IMR-90 (cell line): ENCODE measurements at regions not wholly inside any gene's neighbourhood (a gene's known extent, or its start where the extent isn't known, plus 50 kb on each side); places are given as distances from the start of the nearest gene placed in this dataset.

Experiments used
- ATAC-seq: fragments of 200-7000 bp; cut with Tn5 transposase; 2 replicates; pipeline ENCODE4 v1.9.1; 2020; ENCODE audit warnings: low read depth, mild to moderate bottlenecking, moderate library complexity
- BruUV-seq: library from RNA; stranded (reverse); fragments of 400-500 nt; replicated peaks from 2 replicates; lab custom pipeline; 2021; lab: Mats Ljungman, UMichigan
- CTCF ChIA-PET: fragments of 300-600 bp; formaldehyde crosslinking; extraction: SDS; loops from one replicate; lab custom pipeline; 2021; ENCODE audit warnings: antibody characterized with exemption; lab: Yijun Ruan, JAX
- POLR2A ChIA-PET: fragments of 300-600 bp; sonication (Branson Sonifier 250); formaldehyde crosslinking; loops from one replicate; lab custom pipeline; 2022; ENCODE audit warnings: antibody characterized with exemption; ENCODE audit not compliant: unreplicated experiment; lab: Charles Lee
- DNase-seq: peaks from one replicate; pipeline ENCODE4 v3.0.0; 2013
- H2AFZ ChIP-seq: replicated peaks from 2 replicates; pipeline ENCODE3; 2013; ENCODE audit warnings: low read length, mild to moderate bottlenecking; ENCODE audit not compliant: poor library complexity
- H2AK5ac ChIP-seq: 2 replicates; pipeline ENCODE4 v1.6.1; 2013; ENCODE audit warnings: low read depth, low read length, inconsistent platforms
- H2AK9ac ChIP-seq: replicated peaks from 2 replicates; pipeline ENCODE3; 2013; ENCODE audit warnings: mild to moderate bottlenecking, low read depth, low read length, moderate library complexity; ENCODE audit not compliant: poor library complexity
- H2BK120ac ChIP-seq: 2 replicates; pipeline ENCODE4 v1.6.1; 2013; ENCODE audit warnings: low read depth, low read length, inconsistent platforms
- H2BK15ac ChIP-seq: 3 replicates; pipeline ENCODE4 v1.6.1; 2013; ENCODE audit warnings: low read depth, low read length, inconsistent platforms
- H2BK20ac ChIP-seq: 2 replicates; pipeline ENCODE4 v1.6.1; 2013; ENCODE audit warnings: low read depth, mild to moderate bottlenecking, inconsistent platforms, low read length, moderate library complexity
- H2BK5ac ChIP-seq: 2 replicates; pipeline ENCODE4 v1.6.1; 2013; ENCODE audit warnings: mild to moderate bottlenecking, low read depth, low read length, inconsistent platforms; ENCODE audit not compliant: poor library complexity, severe bottlenecking
- H3K14ac ChIP-seq: replicated peaks from 2 replicates; pipeline ENCODE4 v1.6.1; 2013; ENCODE audit warnings: low read depth, low read length, inconsistent platforms
- H3K18ac ChIP-seq: 2 replicates; pipeline ENCODE4 v1.6.1; 2013; ENCODE audit warnings: low read depth, low read length, control low read depth
- H3K23ac ChIP-seq: 2 replicates; pipeline ENCODE4 v1.6.1; 2013; ENCODE audit warnings: low read depth, low read length, inconsistent platforms
- H3K27ac ChIP-seq: 2 replicates; pipeline ENCODE4 v1.5.1; 2013; ENCODE audit warnings: mild to moderate bottlenecking, control low read depth, low read length; ENCODE audit not compliant: insufficient read depth
- H3K27me3 ChIP-seq: 2 replicates; pipeline ENCODE4 v1.6.1; 2013; ENCODE audit warnings: low read length; ENCODE audit not compliant: control insufficient read depth, insufficient read depth
- H3K36me3 ChIP-seq: 2 replicates; pipeline ENCODE4 v1.6.1; 2013; ENCODE audit warnings: low read length, mixed read lengths; ENCODE audit not compliant: control insufficient read depth, insufficient read depth
- H3K4ac ChIP-seq: 2 replicates; pipeline ENCODE4 v1.6.1; 2013; ENCODE audit warnings: low read depth, low read length, inconsistent platforms
- H3K4me1 ChIP-seq: 2 replicates; pipeline ENCODE4 v1.6.1; 2013; ENCODE audit warnings: low read length, mixed read lengths; ENCODE audit not compliant: control insufficient read depth, insufficient read depth
- H3K4me2 ChIP-seq: 2 replicates; pipeline ENCODE4 v1.6.1; 2013; ENCODE audit warnings: low read depth, mild to moderate bottlenecking, control low read depth, low read length, moderate library complexity
- H3K4me3 ChIP-seq: 2 replicates; pipeline ENCODE4 v1.5.1; 2013; ENCODE audit warnings: low read depth, mild to moderate bottlenecking, control low read depth, low read length, moderate library complexity; ENCODE audit not compliant: insufficient read depth
- H3K56ac ChIP-seq: 2 replicates; pipeline ENCODE4 v1.6.1; 2013; ENCODE audit warnings: low read length, inconsistent platforms; ENCODE audit not compliant: insufficient read depth; ENCODE audit errors: extremely low read depth
- H3K79me1 ChIP-seq, 2 experiments: 2 replicates each; pipeline ENCODE4 v1.6.1; 2013; ENCODE audit warnings: low read length in 2 of 2, inconsistent platforms in 1 of 2, low read depth in 1 of 2
- H3K9ac ChIP-seq: 2 replicates; pipeline ENCODE4 v1.6.1; 2013; ENCODE audit warnings: low read depth, low read length, control low read depth
- H3K9me1 ChIP-seq: 2 replicates; pipeline ENCODE4 v1.6.1; 2013; ENCODE audit warnings: low read length, inconsistent platforms; ENCODE audit not compliant: insufficient read depth
- H3K9me3 ChIP-seq: 2 replicates; pipeline ENCODE4 v1.6.1; 2013; ENCODE audit warnings: low read length; ENCODE audit not compliant: control insufficient read depth, insufficient read depth
- H4K20me1 ChIP-seq: 2 replicates; pipeline ENCODE4 v1.6.1; 2013; ENCODE audit warnings: low read length, inconsistent platforms; ENCODE audit not compliant: insufficient read depth
- H4K5ac ChIP-seq: 2 replicates; pipeline ENCODE4 v1.6.1; 2013; ENCODE audit warnings: mild to moderate bottlenecking, low read depth, low read length, control low read depth
- H4K8ac ChIP-seq, 2 experiments: 2 replicates each; pipeline ENCODE4 v1.6.1; 2013; ENCODE audit warnings: low read depth in 2 of 2, low read length in 2 of 2, control low read depth in 1 of 2, inconsistent platforms in 1 of 2
- H4K91ac ChIP-seq: 2 replicates; pipeline ENCODE4 v1.6.1; 2013; ENCODE audit warnings: low read depth, low read length, inconsistent platforms; ENCODE audit not compliant: insufficient read depth
- BHLHE40 ChIP-seq: fragments of 150-350 bp; IDR thresholded peaks from 2 replicates; pipeline ENCODE4 v1.6.1; 2016; ENCODE audit warnings: mild to moderate bottlenecking, low read depth, low read length
- CEBPB ChIP-seq: IDR thresholded peaks from 2 replicates; pipeline ENCODE4 v1.6.1; 2012; ENCODE audit warnings: low read depth, low read length, improper control_type of control experiment
- CHD1 ChIP-seq: IDR thresholded peaks from 2 replicates; pipeline ENCODE4 v1.6.1; 2012; ENCODE audit warnings: low read depth, low read length, improper control_type of control experiment
- CTCF ChIP-seq: conservative IDR thresholded peaks from 2 replicates; pipeline ENCODE4 v1.5.1; 2012; ENCODE audit warnings: mild to moderate bottlenecking, low read depth, low read length, improper control_type of control experiment
- ELK1 ChIP-seq: fragments of 150-350 bp; IDR thresholded peaks from 2 replicates; pipeline ENCODE4 v1.6.1; 2016; ENCODE audit warnings: low read depth, mild to moderate bottlenecking, low read length, moderate library complexity, borderline replicate concordance
- MXI1 ChIP-seq: IDR thresholded peaks from 2 replicates; pipeline ENCODE4 v1.6.1; 2012; ENCODE audit warnings: low read depth, mild to moderate bottlenecking, low read length, moderate library complexity, borderline replicate concordance
- NFE2L2 ChIP-seq: fragments of 150-350 bp; IDR thresholded peaks from 2 replicates; pipeline ENCODE4 v1.6.1; 2016; ENCODE audit warnings: low read depth, mild to moderate bottlenecking, low read length
- POLR2A ChIP-seq: IDR thresholded peaks from 2 replicates; pipeline ENCODE4 v1.6.1; 2012; ENCODE audit warnings: mild to moderate bottlenecking, low read depth, low read length
- RAD21 ChIP-seq: IDR thresholded peaks from 2 replicates; pipeline ENCODE4 v1.6.1; 2012; ENCODE audit warnings: low read length, improper control_type of control experiment
- RCOR1 ChIP-seq: IDR thresholded peaks from 2 replicates; pipeline ENCODE4 v1.6.1; 2012; ENCODE audit warnings: mild to moderate bottlenecking, low read length, improper control_type of control experiment; ENCODE audit not compliant: insufficient replicate concordance
- RFX5 ChIP-seq: IDR thresholded peaks from 2 replicates; pipeline ENCODE4 v1.8.0; 2012; ENCODE audit warnings: low read depth, mild to moderate bottlenecking, low read length, moderate library complexity
- SMC3 ChIP-seq: fragments of 150-350 bp; IDR thresholded peaks from 2 replicates; pipeline ENCODE4 v1.6.1; 2016; ENCODE audit warnings: low read depth, mild to moderate bottlenecking, antibody characterized with exemption, low read length, moderate library complexity
- USF2 ChIP-seq: fragments of 150-350 bp; IDR thresholded peaks from 2 replicates; pipeline ENCODE4 v1.6.1; 2017; ENCODE audit warnings: mild to moderate bottlenecking, antibody characterized with exemption, low read length, low read depth
- WGBS, 2 experiments: methylation state at CpG; one replicate each; pipeline versions ENCODE4 v1.1.5 to v1.1.7; 2013; ENCODE audit warnings: missing lambda C conversion rate in 2 of 2; ENCODE audit not compliant: insufficient read length in 1 of 2; ENCODE audit errors: extremely low coverage in 2 of 2; 5-methylcytosine and 5-hydroxymethylcytosine counted together
- dilution Hi-C: fragments of 300-500 bp; cut with HindIII; formaldehyde crosslinking; loops from one replicate; pipeline ENCODE4 v1.14.3; 2018; ENCODE audit warnings: low sequenced_read_pairs; ENCODE audit not compliant: unreplicated experiment
- in situ Hi-C: fragments of 300-500 bp; cut with MboI; formaldehyde crosslinking; loops from 3 replicates; pipeline ENCODE4 v1.14.3; 2019; ENCODE audit warnings: low sequenced_read_pairs, inconsistent platforms, mixed read lengths
- intact Hi-C: fragments of 100-400 bp; cut with micrococcal nuclease; formaldehyde crosslinking; loops from 2 replicates; pipeline ENCODE4 v1.10.0; 2022

- Histone ChIP-seq H3K9me3 (no peaks in the 10 kb centered on the region), H2BK5ac (no peak overlapping the region), H3K4me2 (no peak overlapping the region), H3K27me3 (no peaks in the 10 kb centered on the region; the same call in 1 of the 2 replicates), H4K20me1 (no peaks in the 10 kb centered on the region), H3K9me1 (no peaks in the 10 kb centered on the region), H3K18ac (no peak overlapping the region), H3K79me1 (no peaks in the 10 kb centered on the region), H3K56ac (no peak overlapping the region), H4K8ac (no peak overlapping the region), H2AK9ac (no peak overlapping the region), H2BK120ac (no peak overlapping the region), H3K4me1 (no peaks in the 10 kb centered on the region), H2AFZ (no peak overlapping the region), H2AK5ac (no peak overlapping the region), H3K4me3 (no peak overlapping the region), H3K4ac (no peak overlapping the region), H4K91ac (no peak overlapping the region), H2BK20ac (no peak overlapping the region), H2BK15ac (no peak overlapping the region), H3K27ac (no peak overlapping the region), H3K36me3 (no peaks in the 10 kb centered on the region), H4K5ac (no peak overlapping the region), H3K14ac (no peak overlapping the region), H3K9ac (no peak overlapping the region), H3K23ac (no peak overlapping the region)
- CTCF ChIA-PET = no interaction called here
- no TSS peak for BruUV-seq
- ATAC-seq (no peak), DNase-seq (no peak)
- WGBS, 2 experiments = 71% methylated on average over 1 of the region's 3 CpGs; no CpG with 5 or more reads in 1 of the 2 experiments
- in situ Hi-C loops = no loop called here
- POLR2A ChIA-PET = no interaction called here
- dilution Hi-C loops = no loop called here
- TF ChIP-seq ELK1 = no peak
- no peak for TF ChIP-seq SMC3
- TF ChIP-seq CHD1 = no peak
- no peak for TF ChIP-seq CTCF
- TF ChIP-seq POLR2A = no peak
- no peak for TF ChIP-seq CEBPB
- no peak for TF ChIP-seq USF2
- TF ChIP-seq BHLHE40 = no peak
- TF ChIP-seq MXI1 = no peak
- TF ChIP-seq RFX5 = no peak
- no peak for TF ChIP-seq RCOR1
- TF ChIP-seq NFE2L2 = no peak
- TF ChIP-seq RAD21 = no peak
- intact Hi-C loops = no loop called here
Observed at GRCh38 chr10:118839348-118839747, 84.6 kb upstream of the CACUL1 start.
